Stimulated activated CD8-positive, alpha-beta memory T cell treated with anti-CD3 and anti-CD28 coated beads, Interleukin-2, amount 100 ng/mL, for 48 hours (primary cell): ENCODE measurements at regions not wholly inside any gene's neighbourhood (a gene's known extent, or its start where the extent isn't known, plus 50 kb on each side); places are given as distances from the start of the nearest gene placed in this dataset.
A peak's percentile ranks its signal among the peaks of the same experiment; 100 is the strongest.

ENCODE experiments used
- DNase-seq, 2 donors: peaks; one replicate each; pipeline ENCODE4 v3.0.0-alpha.2; 2020; ENCODE audit warnings: low read depth in 2 of 2

GRCh38 chr13:105450784-105451183 is 1084.7 kb downstream of the EFNB2 start:
- no peak for DNase-seq

DNA sequence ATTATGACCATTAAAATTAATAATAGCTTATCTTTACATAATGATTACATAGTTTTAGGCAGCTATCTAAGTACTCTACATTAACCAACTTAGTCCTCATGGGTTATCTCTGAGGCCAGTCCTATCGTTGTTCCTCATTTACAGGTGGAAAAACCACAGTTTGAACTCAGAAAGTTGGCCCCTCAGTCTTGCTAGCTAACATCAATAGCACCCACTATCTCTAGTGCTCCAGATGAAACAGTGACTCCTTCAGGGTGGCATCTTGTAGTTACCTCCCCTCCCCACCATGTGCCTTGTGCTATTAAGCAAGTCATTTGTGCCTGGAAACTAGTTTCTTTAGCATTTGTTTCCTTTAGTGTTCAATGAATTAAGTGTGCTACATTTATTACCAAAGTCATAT is 1086.7 kb downstream of the EFNB2 start:
- no peak for DNase-seq

DNA sequence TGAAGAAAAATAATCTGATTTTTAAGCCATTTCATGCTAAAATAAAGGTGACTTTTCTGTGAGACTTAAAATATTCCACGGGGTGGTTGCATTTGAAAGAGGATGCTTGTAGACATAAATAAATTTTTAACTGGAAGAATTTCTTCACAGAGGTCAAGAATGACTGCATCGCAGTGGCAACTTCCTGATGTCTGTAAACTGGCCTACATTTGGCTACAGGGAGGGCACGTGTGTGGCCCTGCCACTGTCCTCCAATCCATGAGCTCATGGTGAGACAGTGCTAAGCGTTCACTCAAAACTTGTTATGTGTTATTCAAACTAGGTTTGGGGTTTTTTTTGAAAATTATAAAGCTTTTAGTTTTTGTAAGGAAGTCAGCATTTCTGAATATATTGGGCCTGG is 1089.3 kb downstream of the EFNB2 start:
- no peak for DNase-seq

- DNase-seq, result no peak
Observed at GRCh38 chr13:105445796-105446195, 1089.7 kb downstream of the EFNB2 start.

GRCh38 chr13:105442949-105443699 is 1092.3 kb downstream of the EFNB2 start:
- no peak for DNase-seq

GRCh38 chr13:105442040-105442439 is 1093.4 kb downstream of the EFNB2 start:
- DNase-seq, result no peak

GRCh38 chr13:105441051-105441750 is 1094.3 kb downstream of the EFNB2 start:
- no peak for DNase-seq

GRCh38 chr13:105436943-105437342 is 1098.5 kb downstream of the EFNB2 start:
- DNase-seq, result no peak

DNA sequence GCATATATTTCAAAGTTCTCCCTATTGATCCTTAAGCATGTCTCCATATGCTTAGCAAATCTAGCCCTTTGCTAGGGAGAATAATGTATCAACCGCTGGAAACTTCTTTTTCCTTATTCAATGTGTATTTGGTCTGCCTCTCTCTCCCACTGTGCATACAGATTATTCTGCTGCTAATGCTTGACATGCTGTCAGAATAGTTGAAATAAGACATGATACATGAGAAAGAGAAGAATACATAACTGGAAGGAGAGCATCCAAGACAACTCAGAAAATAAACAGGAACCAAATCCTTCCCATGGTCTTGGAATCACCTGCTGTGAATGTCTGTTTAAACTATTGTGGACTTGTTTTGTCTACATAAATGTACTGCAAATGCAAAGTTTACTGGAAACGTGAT is 1103.0 kb downstream of the EFNB2 start:
- no peak for DNase-seq

DNA sequence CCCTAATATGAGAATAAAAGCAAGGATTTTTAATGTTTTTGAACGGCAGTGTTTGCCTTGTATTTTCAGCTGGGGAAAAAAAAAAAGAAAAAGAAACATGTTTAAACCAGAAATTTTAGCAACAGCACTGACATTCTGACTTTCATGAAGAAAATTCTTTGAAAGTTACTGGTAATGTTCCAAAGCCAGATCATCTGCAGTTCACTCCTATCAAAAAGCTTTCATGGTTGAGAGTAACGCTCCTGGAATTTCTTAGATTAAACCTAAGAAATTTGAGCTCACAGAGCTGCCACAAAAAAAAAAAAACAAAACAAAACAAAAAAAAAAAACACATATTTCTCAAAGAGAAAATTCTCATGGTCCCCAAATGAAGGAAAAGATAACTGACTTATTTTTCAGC is 1106.7 kb downstream of the EFNB2 start:
- no peak for DNase-seq

DNA sequence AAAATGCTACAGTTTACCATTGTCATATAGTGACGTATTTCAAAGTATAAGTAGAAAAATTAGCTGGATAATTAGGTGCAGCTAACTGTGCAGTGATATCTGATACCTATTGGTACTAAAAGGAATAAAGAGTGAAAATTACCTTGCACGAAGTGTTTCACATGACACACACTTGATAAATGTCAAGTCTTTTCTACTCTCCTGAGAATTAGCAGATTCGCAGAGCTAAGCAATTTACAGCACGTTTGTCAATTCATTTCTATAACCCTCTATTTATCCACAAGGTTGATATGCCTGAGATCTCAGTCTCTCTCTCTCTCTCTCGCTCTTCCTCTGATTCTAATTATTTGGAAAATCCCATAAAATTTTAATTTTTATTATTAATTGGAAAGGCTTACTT is 1109.0 kb downstream of the EFNB2 start:
- no peak for DNase-seq

DNA sequence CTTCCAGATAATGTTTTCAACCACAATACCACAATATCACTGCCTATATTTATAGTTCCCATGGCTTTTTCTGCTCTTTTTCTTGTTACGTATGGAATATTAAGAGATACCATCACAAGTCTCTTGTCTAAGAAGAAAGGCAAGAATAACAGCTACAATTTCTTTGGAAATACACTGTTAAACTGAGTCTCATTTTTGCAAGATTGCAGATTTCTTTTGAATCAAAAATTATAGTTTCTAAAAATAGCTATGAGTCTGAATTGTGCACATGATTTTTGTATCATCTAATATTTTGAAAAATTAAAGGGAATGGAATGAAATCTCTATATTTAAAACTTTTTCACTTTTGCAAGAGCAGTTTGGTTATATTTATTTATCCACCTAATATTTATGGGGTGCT is 1120.8 kb downstream of the EFNB2 start:
- DNase-seq, result no peak

GRCh38 chr13:105412171-105412570 is 1123.3 kb downstream of the EFNB2 start:
- no peak for DNase-seq

DNA sequence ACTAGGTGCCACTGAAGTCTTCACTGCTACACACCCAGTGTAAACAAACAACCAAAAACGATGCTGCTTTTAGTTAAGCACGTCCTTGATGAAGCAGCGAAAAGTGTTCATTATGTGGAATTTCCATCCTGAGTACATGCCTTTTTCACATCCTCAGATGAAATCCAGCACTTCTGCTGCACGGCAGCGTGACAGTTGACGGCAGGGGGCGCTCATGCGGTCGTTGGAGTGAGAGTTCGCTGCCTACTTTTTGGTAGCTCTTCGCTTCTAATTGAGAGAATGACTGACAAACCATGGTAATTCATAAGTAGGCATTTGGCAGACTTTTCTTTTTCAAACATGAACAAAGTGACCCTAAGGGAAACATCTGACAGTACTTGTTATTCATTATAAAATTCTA is 1124.9 kb downstream of the EFNB2 start:
- DNase-seq, result peak; percentile 8 to 19

- no peak for DNase-seq
Observed at GRCh38 chr13:105406551-105406950, 1128.9 kb downstream of the EFNB2 start.

DNA sequence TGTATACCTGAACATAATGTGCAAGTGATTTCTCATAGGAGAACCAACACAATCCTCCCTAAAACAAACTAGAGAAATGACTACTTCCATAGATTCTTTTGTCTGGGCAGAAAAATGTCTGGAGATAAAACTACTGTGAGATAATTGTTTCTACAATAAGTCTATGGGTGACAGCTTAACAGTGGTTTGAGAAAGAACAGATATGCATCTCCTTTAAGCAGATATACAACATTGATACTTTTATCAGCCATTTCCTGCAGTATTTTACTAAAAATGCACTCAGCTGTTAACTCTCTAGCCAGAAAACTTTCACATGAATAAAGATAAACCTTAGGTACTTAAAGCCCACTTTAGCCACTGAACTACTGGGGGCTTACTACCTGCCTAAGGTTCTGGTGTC is 1132.4 kb downstream of the EFNB2 start:
- DNase-seq, result no peak

DNA sequence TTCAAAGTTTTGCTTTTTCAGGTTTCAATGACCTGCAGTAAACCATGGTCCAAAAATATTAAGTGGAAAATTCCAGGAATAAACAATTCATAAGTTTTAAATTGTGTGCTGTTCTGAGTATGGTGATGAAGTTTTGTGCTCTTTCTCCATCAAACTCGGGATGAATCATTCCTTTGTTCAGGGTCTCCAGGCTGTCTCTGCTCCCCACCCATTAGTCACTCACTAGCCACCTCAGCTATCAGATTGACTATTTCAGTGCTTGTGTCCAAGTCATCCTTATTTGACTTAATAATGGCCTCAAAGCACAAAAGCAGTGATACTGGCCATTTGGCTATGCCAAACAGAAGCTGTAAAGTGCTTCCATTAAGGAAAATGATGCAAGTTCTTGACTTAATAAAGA is 1140.4 kb downstream of the EFNB2 start:
- no peak for DNase-seq

GRCh38 chr13:105389373-105389772 is 1146.1 kb downstream of the EFNB2 start:
- DNase-seq, result no peak

GRCh38 chr13:105377452-105377851 is 1158.0 kb downstream of the EFNB2 start:
- no peak for DNase-seq

GRCh38 chr13:105370011-105370650 is 1165.3 kb downstream of the EFNB2 start:
- no peak for DNase-seq

DNA sequence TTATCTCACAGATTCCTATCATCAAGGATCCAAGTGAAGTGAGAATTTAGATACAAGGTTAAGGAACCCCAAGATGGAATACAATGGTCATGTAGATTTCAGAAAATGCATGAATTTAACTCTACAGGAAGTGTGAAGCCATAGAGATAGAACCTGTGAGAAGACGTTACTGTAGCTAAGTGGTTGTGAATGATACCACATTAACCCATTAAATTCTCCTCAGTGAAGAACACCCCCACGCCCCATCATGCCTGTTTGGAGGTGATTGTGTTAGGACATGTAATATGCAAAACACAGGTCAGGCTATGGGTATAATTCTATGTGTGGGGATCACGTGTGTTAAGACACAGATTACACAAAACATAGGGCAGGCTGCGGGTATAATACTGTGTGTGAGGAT is 1166.7 kb downstream of the EFNB2 start:
- no peak for DNase-seq

DNA sequence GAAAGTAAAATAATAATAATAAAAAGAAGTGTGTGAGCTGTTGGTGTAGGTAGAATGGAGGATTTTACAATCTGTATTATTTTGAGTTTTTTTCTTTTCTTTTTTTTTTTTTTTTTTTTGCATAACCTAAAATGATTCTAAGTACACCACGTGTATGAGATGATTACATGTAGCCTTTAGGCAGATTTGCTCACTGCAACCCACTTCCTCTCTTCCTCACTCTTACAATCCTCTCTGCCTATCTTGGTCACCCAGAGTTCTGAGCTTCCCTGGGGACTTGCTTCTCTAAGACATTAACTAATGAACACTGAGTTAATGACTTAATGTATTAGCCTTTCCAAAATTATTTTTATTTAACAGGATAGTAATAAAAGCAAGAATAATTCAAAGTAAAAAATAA is 1169.6 kb downstream of the EFNB2 start:
- DNase-seq, result no peak

DNA sequence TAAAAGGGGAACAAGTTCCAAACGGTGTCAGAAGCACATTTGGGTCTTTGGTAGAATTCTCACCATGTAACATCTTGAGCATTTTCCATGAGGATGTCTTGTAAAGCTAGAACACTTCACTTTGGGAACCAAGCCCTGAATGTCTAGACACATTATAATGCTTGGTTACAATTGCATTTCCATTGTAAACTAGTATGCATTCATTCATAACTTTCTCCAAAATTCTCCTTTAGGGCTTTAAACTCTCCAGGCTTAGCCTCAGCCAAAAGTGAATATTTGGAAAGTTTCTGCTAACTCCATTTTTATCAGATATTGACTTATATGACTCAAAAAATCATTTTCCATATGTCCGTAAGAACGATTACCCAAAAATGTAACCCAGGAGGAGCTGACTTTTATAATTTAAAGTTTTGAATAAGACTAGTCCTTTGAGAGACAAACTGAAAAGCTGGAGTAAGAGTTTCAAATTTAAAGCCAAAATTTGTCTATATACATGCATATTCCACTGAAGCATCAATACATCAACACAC is 1170.4 kb downstream of the EFNB2 start:
- DNase-seq, result no peak
